ENCODE measurements at regions not wholly inside any gene's neighbourhood (a gene's known extent, or its start where the extent isn't known, plus 50 kb on each side); places are given as distances from the start of the nearest gene placed in this dataset.

- no peak overlapping the region for H3K4me3 ChIP-seq (ENCODE audit: low read length)
- H3K27ac ChIP-seq (ENCODE audit: low read length), result no peak overlapping the region
- no peak overlapping the region for H3K4me2 ChIP-seq (ENCODE audit: low read length)
- no peaks in the 10 kb centered on the region for H4K20me1 ChIP-seq (ENCODE audit: insufficient read depth, low read length)
- H3K4me1 ChIP-seq (ENCODE audit: low read length), result peaks cover 24% of the 10 kb centered on the region
- no peaks in the 10 kb centered on the region for H3K27me3 ChIP-seq (ENCODE audit: low read depth, low read length)
- no peak overlapping the region for H2AFZ ChIP-seq (ENCODE audit: low read depth, low read length)
- H3K79me2 ChIP-seq (ENCODE audit: low read length), result no peaks in the 10 kb centered on the region
- H3K9ac ChIP-seq (ENCODE audit: low read length), result no peak overlapping the region
- H3K36me3 ChIP-seq (replicated peaks; ENCODE audit: low read depth, low read length), result no peaks in the 10 kb centered on the region
- H3K9me3 ChIP-seq (ENCODE audit: insufficient read depth, low read length), result no peaks in the 10 kb centered on the region
- no peak for TF ChIP-seq EZH2phosphoT487 (IDR thresholded peaks at IDR 0.05; ENCODE audit: low read depth)
- no peak for TF ChIP-seq CTCF (IDR thresholded peaks at IDR 0.05; ENCODE audit: low read depth, low read length)
Observed at GRCh38 chr7:10221084-10221483, 752.6 kb upstream of the PHF14 start.

- H3K4me2 ChIP-seq (ENCODE audit: low read length), result no peak overlapping the region
- no peak overlapping the region for H3K27ac ChIP-seq (ENCODE audit: low read length)
- H3K9ac ChIP-seq (ENCODE audit: low read length), result no peak overlapping the region
- H2AFZ ChIP-seq (ENCODE audit: low read depth, low read length), result no peak overlapping the region
- H3K4me1 ChIP-seq (ENCODE audit: low read length), result peaks cover 12% of the 10 kb centered on the region
- no peak overlapping the region for H3K4me3 ChIP-seq (ENCODE audit: low read length)
- TF ChIP-seq CTCF (IDR thresholded peaks at IDR 0.05; ENCODE audit: low read depth, low read length) (no peak), EZH2phosphoT487 (IDR thresholded peaks at IDR 0.05; ENCODE audit: low read depth) (no peak)
- no peaks in the 10 kb centered on the region for H3K36me3 ChIP-seq (replicated peaks; ENCODE audit: low read depth, low read length)
- no peaks in the 10 kb centered on the region for H4K20me1 ChIP-seq (ENCODE audit: insufficient read depth, low read length)
- no peaks in the 10 kb centered on the region for H3K27me3 ChIP-seq (ENCODE audit: low read depth, low read length)
- H3K79me2 ChIP-seq (ENCODE audit: low read length), result no peaks in the 10 kb centered on the region
- no peaks in the 10 kb centered on the region for H3K9me3 ChIP-seq (ENCODE audit: insufficient read depth, low read length)
Observed at GRCh38 chr7:10222976-10223375, 750.7 kb upstream of the PHF14 start.

- Histone ChIP-seq H3K4me3 (ENCODE audit: low read length) (no peak overlapping the region), H3K27me3 (ENCODE audit: low read depth, low read length) (no peaks in the 10 kb centered on the region), H3K4me1 (ENCODE audit: low read length) (peaks cover 10% of the 10 kb centered on the region), H3K79me2 (ENCODE audit: low read length) (no peaks in the 10 kb centered on the region), H2AFZ (ENCODE audit: low read depth, low read length) (no peak overlapping the region), H3K9ac (ENCODE audit: low read length) (no peak overlapping the region), H3K9me3 (ENCODE audit: insufficient read depth, low read length) (no peaks in the 10 kb centered on the region), H3K27ac (ENCODE audit: low read length) (no peak overlapping the region), H3K4me2 (ENCODE audit: low read length) (no peak overlapping the region), H3K36me3 (replicated peaks; ENCODE audit: low read depth, low read length) (no peaks in the 10 kb centered on the region), H4K20me1 (ENCODE audit: insufficient read depth, low read length) (no peaks in the 10 kb centered on the region)
- TF ChIP-seq CTCF (IDR thresholded peaks at IDR 0.05; ENCODE audit: low read depth, low read length), result no peak
- TF ChIP-seq EZH2phosphoT487 (IDR thresholded peaks at IDR 0.05; ENCODE audit: low read depth), result no peak
Observed at GRCh38 chr7:10225275-10225674, 748.4 kb upstream of the PHF14 start.

GRCh38 chr7:10237306-10237705, 736.4 kb upstream of the PHF14 start:
- no peaks in the 10 kb centered on the region for H3K27me3 ChIP-seq (ENCODE audit: low read depth, low read length)
- no peak for TF ChIP-seq EZH2phosphoT487 (IDR thresholded peaks at IDR 0.05; ENCODE audit: low read depth)
- no peak for TF ChIP-seq CTCF (IDR thresholded peaks at IDR 0.05; ENCODE audit: low read depth, low read length)
- no peak overlapping the region for H3K9ac ChIP-seq (ENCODE audit: low read length)
- no peaks in the 10 kb centered on the region for H3K9me3 ChIP-seq (ENCODE audit: insufficient read depth, low read length)
- no peaks in the 10 kb centered on the region for H3K4me1 ChIP-seq (ENCODE audit: low read length)
- H2AFZ ChIP-seq (ENCODE audit: low read depth, low read length), result no peak overlapping the region
- H3K4me2 ChIP-seq (ENCODE audit: low read length), result no peak overlapping the region
- H3K27ac ChIP-seq (ENCODE audit: low read length), result no peak overlapping the region
- H4K20me1 ChIP-seq (ENCODE audit: insufficient read depth, low read length), result no peaks in the 10 kb centered on the region
- no peaks in the 10 kb centered on the region for H3K79me2 ChIP-seq (ENCODE audit: low read length)
- H3K4me3 ChIP-seq (ENCODE audit: low read length), result no peak overlapping the region
- no peaks in the 10 kb centered on the region for H3K36me3 ChIP-seq (replicated peaks; ENCODE audit: low read depth, low read length)

Data from OCI-LY3 (cell line).